HG03457 (cell line): ENCODE measurements at regions not wholly inside any gene's neighbourhood (a gene's known extent, or its start where the extent isn't known, plus 50 kb on each side); places are given as distances from the start of the nearest gene placed in this dataset.

Experiments used
- ATAC-seq: cut with Tn5 transposase; IDR thresholded peaks from one replicate; pipeline ENCODE4 v1.9.1; 2021; ENCODE audit warnings: moderate number of reproducible peaks; ENCODE audit not compliant: unreplicated experiment

- no peak for ATAC-seq
These were observed 170.2 kb upstream of the ZMIZ1 start for GRCh38 chr10:78898341-78899097.

- ATAC-seq: no peak
These were observed 169.5 kb upstream of the ZMIZ1 start for GRCh38 chr10:78899098-78899754.

DNA sequence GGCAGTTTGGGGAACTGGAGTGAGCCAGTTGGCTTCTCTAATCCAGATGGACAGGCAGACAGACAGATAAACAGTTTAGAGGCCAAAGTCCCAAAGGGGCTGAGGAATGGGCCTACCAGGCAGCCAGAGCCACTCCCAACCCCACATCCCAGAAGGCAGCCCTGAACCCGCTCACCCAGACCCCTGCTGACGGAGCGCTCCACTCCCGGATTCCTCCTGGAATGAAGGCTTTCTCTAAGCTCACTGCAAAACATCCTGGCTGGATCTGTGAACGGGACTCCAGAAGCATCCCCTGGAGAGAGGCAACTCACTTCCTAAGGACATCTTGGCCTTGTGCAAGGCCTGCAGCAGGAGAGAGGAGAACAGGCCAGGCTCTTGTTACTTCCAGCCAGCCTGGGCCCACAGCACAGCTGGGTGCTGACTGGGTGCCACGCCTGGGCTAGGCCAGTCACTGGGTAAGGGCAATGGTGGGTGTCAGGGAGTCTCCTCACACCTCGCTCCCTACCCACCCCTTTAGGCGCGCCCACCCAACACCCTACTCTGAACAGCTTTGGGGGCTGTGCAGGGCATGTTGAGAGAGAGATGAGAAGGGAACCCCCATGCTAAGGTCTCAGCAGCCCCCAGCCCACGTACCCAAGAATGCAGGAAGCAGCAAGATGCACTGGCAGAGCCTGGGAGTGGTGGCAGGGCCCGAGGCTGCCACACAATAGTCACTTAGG lies 168.6 kb upstream of the ZMIZ1 start:
- no peak for ATAC-seq

- ATAC-seq: no peak
These were observed 167.9 kb upstream of the ZMIZ1 start for GRCh38 chr10:78900715-78901430.

DNA sequence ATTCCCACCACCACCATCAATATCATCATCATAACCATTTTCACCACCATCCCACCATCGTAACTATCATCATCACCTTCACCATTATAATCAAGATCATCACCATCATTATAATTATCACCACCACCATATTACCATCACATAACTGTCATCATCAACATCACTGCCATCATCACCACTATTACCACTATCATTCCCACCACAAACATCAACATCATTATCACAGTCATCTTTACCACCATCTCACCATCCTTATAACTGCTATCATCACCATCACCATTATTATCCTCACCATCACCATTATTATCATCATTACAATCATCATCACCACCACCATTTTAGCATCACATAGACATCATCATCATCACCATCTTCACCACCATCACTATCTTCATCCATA lies 167.1 kb upstream of the ZMIZ1 start:
- no peak for ATAC-seq

DNA sequence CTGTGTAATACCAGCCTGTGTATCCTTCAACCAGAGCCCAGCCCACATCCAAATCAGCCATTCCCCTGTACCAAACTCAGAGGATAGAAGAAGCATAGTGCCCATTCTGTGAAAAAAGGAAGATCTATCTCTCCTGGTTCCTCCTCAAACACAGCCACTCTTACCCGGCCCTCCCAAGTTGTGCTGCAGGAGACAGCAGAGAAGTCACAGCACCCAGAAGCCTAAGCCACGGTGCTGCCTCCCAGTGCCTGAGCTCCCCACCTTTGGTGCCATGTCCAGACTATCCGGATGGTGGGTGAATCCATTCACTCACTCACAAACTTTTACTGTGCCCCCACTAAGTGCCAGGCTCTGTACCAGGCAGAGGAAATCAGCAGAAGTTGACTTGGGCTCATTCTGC lies 166.0 kb upstream of the ZMIZ1 start:
- ATAC-seq: no peak

DNA sequence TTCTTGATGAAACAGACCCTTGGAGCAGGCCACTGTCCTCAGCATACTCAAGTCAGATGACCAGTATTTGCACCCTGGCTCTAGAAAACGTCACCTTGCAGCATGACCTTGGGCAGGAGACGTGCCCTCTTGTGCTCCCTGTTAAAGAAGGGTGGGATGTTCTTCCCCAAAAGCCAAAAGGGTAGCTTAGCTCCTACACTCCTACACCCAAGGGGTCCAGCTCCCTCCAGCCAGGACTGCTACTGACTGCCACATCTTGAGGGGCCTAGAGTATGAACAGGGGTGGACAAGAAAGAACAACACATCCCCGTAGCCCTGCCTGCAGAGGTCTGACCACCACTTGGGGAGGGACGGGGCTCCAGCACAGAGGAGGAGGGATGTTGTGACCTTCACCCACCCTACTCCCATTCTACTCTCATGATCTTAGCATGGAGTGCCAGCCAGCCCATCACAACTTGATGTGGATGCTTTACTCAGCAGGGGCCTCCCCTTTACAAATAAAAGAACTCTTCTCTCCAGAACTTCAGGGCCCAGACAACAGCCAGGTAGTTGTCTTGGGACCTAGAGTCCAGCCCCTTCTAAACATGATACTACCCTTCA lies 165.3 kb upstream of the ZMIZ1 start:
- ATAC-seq: no peak

DNA sequence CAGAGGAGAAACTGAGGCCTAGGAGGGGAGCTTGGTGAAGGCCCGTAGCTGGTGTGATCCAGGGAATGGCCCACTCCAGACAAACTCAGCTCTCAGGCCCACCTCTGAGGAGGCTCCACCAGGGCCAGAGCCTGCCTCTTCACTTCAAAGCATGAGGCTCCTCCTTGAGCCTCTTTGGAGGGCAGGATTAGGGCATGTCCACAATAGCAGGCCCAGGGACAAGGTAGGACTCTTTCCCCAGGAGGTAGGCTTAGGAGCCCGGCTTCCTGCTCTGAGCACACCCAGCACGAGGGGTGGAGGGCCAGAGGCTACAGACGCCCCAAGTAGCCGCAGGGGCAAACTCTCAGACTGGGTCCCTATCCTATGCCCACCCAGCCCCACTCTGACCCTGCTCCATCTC lies 164.6 kb upstream of the ZMIZ1 start:
- ATAC-seq: no peak

DNA sequence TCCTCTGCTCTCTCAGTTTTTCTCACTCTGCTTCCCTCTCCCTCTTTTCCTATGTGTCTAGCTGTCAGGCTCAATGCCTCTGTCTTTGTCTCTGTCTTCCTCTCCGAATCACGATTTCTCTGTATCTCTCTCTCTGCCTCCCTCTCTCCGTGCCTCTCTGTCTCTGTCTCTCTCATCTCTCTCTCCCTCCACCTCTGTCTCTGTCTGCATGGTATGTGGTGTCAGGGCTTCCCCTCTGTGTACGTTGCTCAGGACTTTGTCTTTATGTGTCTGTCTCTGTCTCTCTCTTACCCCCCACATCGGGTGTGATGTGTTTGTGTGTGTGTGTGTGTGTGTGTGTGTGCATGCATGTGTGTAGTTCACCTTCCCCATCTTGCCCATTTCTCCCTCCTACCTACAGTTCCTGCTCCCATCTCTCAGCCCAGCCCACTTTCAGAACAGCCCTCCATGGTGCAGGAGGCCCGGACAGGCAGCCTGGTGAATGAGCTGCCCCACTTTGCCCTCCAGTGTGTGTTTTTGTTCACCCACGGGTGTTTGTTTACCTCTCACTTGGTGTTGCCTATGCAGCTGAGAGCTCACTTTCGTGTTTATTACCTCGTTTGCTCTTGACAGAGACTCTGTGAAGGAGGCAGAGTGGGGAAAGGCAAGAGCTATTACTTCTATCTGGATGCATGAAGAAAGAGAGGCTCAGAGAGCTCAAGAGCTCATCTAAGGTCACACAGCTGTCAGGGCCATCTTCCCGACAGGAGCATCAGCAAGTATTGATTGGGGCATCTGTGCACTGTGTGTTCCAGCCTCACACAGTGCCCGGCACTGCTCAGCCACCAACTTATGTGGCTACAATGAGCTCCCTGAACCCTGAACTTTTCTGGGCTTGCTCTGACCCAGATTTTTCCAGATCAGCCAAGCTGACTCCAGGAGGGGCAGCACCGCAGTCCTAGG lies 163.5 kb upstream of the ZMIZ1 start:
- no peak for ATAC-seq

GRCh38 chr10:78905957-78906308 lies 162.8 kb upstream of the ZMIZ1 start:
- ATAC-seq: no peak

- ATAC-seq: no peak
These were observed 161.9 kb upstream of the ZMIZ1 start for GRCh38 chr10:78906734-78907390.

GRCh38 chr10:78907551-78908211 lies 161.1 kb upstream of the ZMIZ1 start:
- ATAC-seq: no peak

- ATAC-seq: no peak
These were observed 159.5 kb upstream of the ZMIZ1 start for GRCh38 chr10:78909221-78909620.

- ATAC-seq: no peak
These were observed 158.7 kb upstream of the ZMIZ1 start for GRCh38 chr10:78910021-78910420.

DNA sequence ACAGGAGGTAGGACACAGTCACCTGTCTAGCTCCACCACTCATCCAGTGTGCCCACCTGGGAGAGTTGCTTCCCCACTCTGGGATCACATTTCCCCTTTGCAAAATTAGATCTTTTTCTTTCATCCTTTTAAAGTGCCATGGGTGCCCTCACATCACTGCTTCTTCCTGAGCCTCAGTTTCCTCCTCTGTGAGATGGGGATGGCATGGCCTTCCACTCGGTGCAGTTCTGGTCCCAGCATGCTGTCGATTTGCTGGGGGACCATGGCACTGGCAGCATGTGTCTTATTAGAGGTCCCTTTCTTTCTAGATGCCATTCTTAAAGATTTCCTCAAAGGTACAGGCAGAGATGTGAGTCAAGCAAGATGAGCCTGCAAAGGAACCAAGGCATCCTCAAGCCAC lies 158.3 kb upstream of the ZMIZ1 start:
- no peak for ATAC-seq

GRCh38 chr10:78910886-78911285 lies 157.9 kb upstream of the ZMIZ1 start:
- ATAC-seq: no peak

GRCh38 chr10:78911533-78912340 lies 157.0 kb upstream of the ZMIZ1 start:
- ATAC-seq: no peak
